ENCODE measurements at regions not wholly inside any gene's neighbourhood (a gene's known extent, or its start where the extent isn't known, plus 50 kb on each side); places are given as distances from the start of the nearest gene placed in this dataset.

GRCh38 chr13:81957121-81957520 is 1616.2 kb upstream of the SPRY2 start:
- ATAC-seq (ENCODE audit: low FRiP score) (no peak), DNase-seq (ENCODE audit: low spot score) (no peak)
- no peak for TF ChIP-seq CTCF (IDR thresholded peaks at IDR 0.05)

- TF ChIP-seq CTCF (IDR thresholded peaks at IDR 0.05) = no peak
Measured at GRCh38 chr13:81929988-81930387, 1589.1 kb upstream of the SPRY2 start.

GRCh38 chr13:81927347-81927746 is 1586.4 kb upstream of the SPRY2 start:
- no peak for DNase-seq (ENCODE audit: low spot score)
- no peak for ATAC-seq (ENCODE audit: low FRiP score)
- no peak for TF ChIP-seq CTCF (IDR thresholded peaks at IDR 0.05)

More at GRCh38 chr13:81929988-81930387, 1589.1 kb upstream of the SPRY2 start:
- DNase-seq (ENCODE audit: low spot score) = no peak
- ATAC-seq (ENCODE audit: low FRiP score) = no peak

GRCh38 chr13:81917810-81918209 is 1576.9 kb upstream of the SPRY2 start:
- DNase-seq (ENCODE audit: low spot score) (no peak), ATAC-seq (ENCODE audit: low FRiP score) (no peak)
- TF ChIP-seq CTCF (IDR thresholded peaks at IDR 0.05) = no peak

- DNase-seq (ENCODE audit: low spot score) (no peak), ATAC-seq (ENCODE audit: low FRiP score) (no peak)
- no peak for TF ChIP-seq CTCF (IDR thresholded peaks at IDR 0.05)
Measured at GRCh38 chr13:81916461-81916860, 1575.5 kb upstream of the SPRY2 start.

GRCh38 chr13:81907787-81908372 is 1567.0 kb upstream of the SPRY2 start:
- no peak for DNase-seq (ENCODE audit: low spot score)
- no peak for ATAC-seq (ENCODE audit: low FRiP score)
- TF ChIP-seq CTCF (IDR thresholded peaks at IDR 0.05) = no peak

- no peak for TF ChIP-seq CTCF (IDR thresholded peaks at IDR 0.05)
- no peak for ATAC-seq (ENCODE audit: low FRiP score)
- DNase-seq (ENCODE audit: low spot score) = no peak
Measured at GRCh38 chr13:81888855-81889254, 1547.9 kb upstream of the SPRY2 start.

Data from omental fat pad (tissue), 3 donors.